ENCODE measurements at regions not wholly inside any gene's neighbourhood (a gene's known extent, or its start where the extent isn't known, plus 50 kb on each side); places are given as distances from the start of the nearest gene placed in this dataset.

- intact Hi-C loops (cut with DNase I, micrococcal nuclease), result no loop called here
- no peak for TF ChIP-seq CTCF (IDR thresholded peaks at IDR 0.05)
- Histone ChIP-seq H3K9me3 (peaks cover 5% of the 10 kb centered on the region), H3K36me3 (ENCODE audit: low read depth) (no peaks in the 10 kb centered on the region), H3K4me1 (ENCODE audit: low read depth) (peaks cover 7% of the 10 kb centered on the region), H3K4me3 (no peak overlapping the region)
- ATAC-seq (no peak), DNase-seq (no peak)
These were observed 388.9 kb upstream of the NPVF start for GRCh38 chr7:25617214-25617613.

GRCh38 chr7:25617673-25618072, 389.4 kb upstream of the NPVF start:
- Histone ChIP-seq H3K36me3 (ENCODE audit: low read depth) (no peaks in the 10 kb centered on the region), H3K4me3 (no peak overlapping the region), H3K4me1 (ENCODE audit: low read depth) (peaks cover 7% of the 10 kb centered on the region), H3K9me3 (peaks cover under 1% of the 10 kb centered on the region)
- intact Hi-C loops (cut with DNase I, micrococcal nuclease), result no loop called here
- peak; percentile 41 for ATAC-seq
- no peak for DNase-seq
- TF ChIP-seq CTCF (IDR thresholded peaks at IDR 0.05), result no peak

GRCh38 chr7:25619381-25619780, 391.1 kb upstream of the NPVF start:
- no peaks in the 10 kb centered on the region for H3K36me3 ChIP-seq (ENCODE audit: low read depth)
- no peak overlapping the region for H3K4me3 ChIP-seq
- no peak for ATAC-seq
- peaks cover 7% of the 10 kb centered on the region for H3K4me1 ChIP-seq (ENCODE audit: low read depth)
- intact Hi-C loops (cut with DNase I, micrococcal nuclease), result no loop called here
- DNase-seq, result no peak
- TF ChIP-seq CTCF (IDR thresholded peaks at IDR 0.05), result no peak
- H3K9me3 ChIP-seq, result no peaks in the 10 kb centered on the region

- Histone ChIP-seq H3K4me1 (ENCODE audit: low read depth) (peaks cover 7% of the 10 kb centered on the region), H3K4me3 (no peak overlapping the region), H3K9me3 (no peaks in the 10 kb centered on the region), H3K36me3 (ENCODE audit: low read depth) (no peaks in the 10 kb centered on the region)
- ATAC-seq, result peak; percentile 77
- intact Hi-C loops (cut with DNase I, micrococcal nuclease), result no loop called here
- DNase-seq, result no peak
- TF ChIP-seq CTCF (IDR thresholded peaks at IDR 0.05), result no peak
These were observed 391.9 kb upstream of the NPVF start for GRCh38 chr7:25619963-25620799.

GRCh38 chr7:25621993-25622392, 393.7 kb upstream of the NPVF start:
- ATAC-seq (no peak), DNase-seq (no peak)
- Histone ChIP-seq H3K36me3 (ENCODE audit: low read depth) (no peaks in the 10 kb centered on the region), H3K4me1 (ENCODE audit: low read depth) (peaks cover 4% of the 10 kb centered on the region), H3K4me3 (no peak overlapping the region), H3K9me3 (no peaks in the 10 kb centered on the region)
- TF ChIP-seq CTCF (IDR thresholded peaks at IDR 0.05), result no peak
- intact Hi-C loops (cut with DNase I, micrococcal nuclease), result no loop called here
